GM23338 (cell line): ENCODE measurements at regions not wholly inside any gene's neighbourhood (a gene's known extent, or its start where the extent isn't known, plus 50 kb on each side); places are given as distances from the start of the nearest gene placed in this dataset.

Experiments used
- ATAC-seq: fragments of 200-7000 bp; cut with Tn5 transposase; 3 replicates; pipeline ENCODE4 v1.9.1; 2020
- DNase-seq: peaks from one replicate; pipeline ENCODE4 v3.0.0-alpha.2; 2015; ENCODE audit warnings: low spot score
- H2AFZ ChIP-seq: fragments of 200-600 bp; sonication (generic); 2 replicates; pipeline ENCODE4 v1.8.0; 2016; ENCODE audit warnings: antibody characterized with exemption, mild to moderate bottlenecking, moderate library complexity
- H3F3A ChIP-seq: fragments of 200-600 bp; sonication (generic); replicated peaks from 2 replicates; pipeline ENCODE4 v1.8.0; 2017; ENCODE audit warnings: antibody characterized with exemption, mixed run types, low read depth
- H3K27ac ChIP-seq: fragments of 200-600 bp; sonication (generic); 2 replicates; pipeline ENCODE4 v1.6.1; 2016; ENCODE audit warnings: low read depth
- H3K27me3 ChIP-seq: fragments of 200-600 bp; sonication (generic); 2 replicates; pipeline ENCODE4 v1.8.0; 2016; ENCODE audit warnings: mild to moderate bottlenecking, mixed run types, moderate library complexity; ENCODE audit not compliant: insufficient read depth
- H3K36me3 ChIP-seq: fragments of 200-600 bp; sonication (generic); 2 replicates; pipeline ENCODE4 v1.8.0; 2016; ENCODE audit warnings: mild to moderate bottlenecking; ENCODE audit not compliant: insufficient read depth
- H3K4me1 ChIP-seq: fragments of 200-600 bp; sonication (generic); 2 replicates; pipeline ENCODE4 v1.8.0; 2016; ENCODE audit warnings: mild to moderate bottlenecking, moderate library complexity; ENCODE audit not compliant: insufficient read depth
- H3K4me2 ChIP-seq: fragments of 200-600 bp; sonication (generic); 2 replicates; pipeline ENCODE4 v1.7.1; 2017; ENCODE audit warnings: mixed run types
- H3K4me3 ChIP-seq: fragments of 200-600 bp; sonication (generic); 2 replicates; pipeline ENCODE4 v1.6.1; 2016; ENCODE audit warnings: mixed run types
- H3K79me2 ChIP-seq: fragments of 200-600 bp; sonication (generic); replicated peaks from 2 replicates; pipeline ENCODE4 v1.8.0; 2017; ENCODE audit warnings: mild to moderate bottlenecking; ENCODE audit not compliant: insufficient read depth
- H3K9me2 ChIP-seq: fragments of 200-600 bp; sonication (generic); 2 replicates; pipeline ENCODE4 v1.8.0; 2017; ENCODE audit not compliant: insufficient read depth
- H4K20me1 ChIP-seq: fragments of 200-600 bp; sonication (generic); replicated peaks from 2 replicates; pipeline ENCODE4 v1.8.0; 2017; ENCODE audit warnings: mild to moderate bottlenecking; ENCODE audit not compliant: insufficient read depth
- H3K27ac Mint-ChIP-seq: 2 replicates; pipeline ENCODE4 v1.8.0; 2020; ENCODE audit warnings: inconsistent platforms, mild to moderate bottlenecking, moderate library complexity, mixed read lengths
- H3K27me3 Mint-ChIP-seq: 3 replicates; pipeline ENCODE4 v1.8.0; 2022; ENCODE audit warnings: low read depth, mild to moderate bottlenecking, moderate library complexity, mixed read lengths, inconsistent platforms; ENCODE audit not compliant: insufficient read depth, poor library complexity
- H3K36me3 Mint-ChIP-seq: 3 replicates; pipeline ENCODE4 v1.8.0; 2021; ENCODE audit warnings: low read depth, mild to moderate bottlenecking, inconsistent platforms, moderate library complexity, mixed read lengths
- H3K4me1 Mint-ChIP-seq: 3 replicates; pipeline ENCODE4 v1.8.0; 2020; ENCODE audit warnings: mild to moderate bottlenecking, inconsistent platforms, mixed read lengths
- H3K4me3 Mint-ChIP-seq: 3 replicates; pipeline ENCODE4 v1.8.0; 2021; ENCODE audit warnings: moderate library complexity, mild to moderate bottlenecking, inconsistent platforms, mixed read lengths
- H3K9me3 Mint-ChIP-seq: 3 replicates; pipeline ENCODE4 v1.8.0; 2020; ENCODE audit warnings: moderate library complexity, mild to moderate bottlenecking, inconsistent platforms, mixed read lengths
- CREB1 ChIP-seq: fragments of 250-450 bp; sonication (Bioruptor Pico); IDR thresholded peaks from 2 replicates; pipeline ENCODE4 v1.5.0; 2020; ENCODE audit warnings: low read depth, mild to moderate bottlenecking, moderate library complexity
- EZH2 ChIP-seq: fragments of 200-600 bp; sonication (generic); IDR thresholded peaks from one replicate; pipeline ENCODE4 v1.8.0; 2017; ENCODE audit warnings: antibody characterized with exemption, mild to moderate bottlenecking, low read depth; ENCODE audit not compliant: unreplicated experiment
- EZH2phosphoT487 ChIP-seq: fragments of 200-600 bp; sonication (generic); IDR thresholded peaks from one replicate; pipeline ENCODE4 v1.8.1; 2018; ENCODE audit warnings: antibody characterized with exemption; ENCODE audit not compliant: unreplicated experiment
- JUNB ChIP-seq: IDR thresholded peaks from one replicate; pipeline ENCODE4 v1.6.1; 2016; ENCODE audit warnings: antibody characterized with exemption; ENCODE audit not compliant: unreplicated experiment
- NANOG ChIP-seq: IDR thresholded peaks from 2 replicates; pipeline ENCODE4 v1.6.1; 2016; ENCODE audit warnings: antibody characterized with exemption, borderline replicate concordance
- POLR2AphosphoS5 ChIP-seq: IDR thresholded peaks from 2 replicates; pipeline ENCODE4 v1.6.1; 2016; ENCODE audit warnings: antibody characterized with exemption, low read depth
- STAT1 ChIP-seq: IDR thresholded peaks from one replicate; pipeline ENCODE4 v1.6.1; 2016; ENCODE audit warnings: antibody characterized with exemption; ENCODE audit not compliant: unreplicated experiment
- ZNF114 ChIP-seq: fragments of 250-450 bp; sonication (Bioruptor Pico); IDR thresholded peaks from 2 replicates; pipeline ENCODE4 v1.5.0; 2020; ENCODE audit warnings: mild to moderate bottlenecking, moderate library complexity
- ZNF331 ChIP-seq: fragments of 250-450 bp; sonication (Bioruptor Pico); IDR thresholded peaks from 2 replicates; pipeline ENCODE4 v1.5.0; 2020; ENCODE audit warnings: low read depth, mild to moderate bottlenecking, moderate library complexity
- TF ChIP-seq, protein P1 (sequence below): fragments of 250-450 bp; sonication (Bioruptor Pico); IDR thresholded peaks from 2 replicates; pipeline ENCODE4 v1.5.0; 2020; ENCODE audit warnings: mild to moderate bottlenecking, moderate library complexity
- TF ChIP-seq, protein P2 (sequence below): IDR thresholded peaks from one replicate; pipeline ENCODE4 v1.6.1; 2018; ENCODE audit warnings: antibody characterized with exemption; ENCODE audit not compliant: unreplicated experiment
- TF ChIP-seq, protein P3 (sequence below), 2 experiments: fragments of 200-600 bp in 1 of 2; sonication (generic) in 1 of 2; conservative IDR thresholded peaks; 2 replicates each; pipeline versions ENCODE4 v1.5.1 to v1.6.1; 2016 to 2017; ENCODE audit warnings: antibody characterized with exemption in 2 of 2, low read depth in 2 of 2, mild to moderate bottlenecking in 2 of 2, moderate library complexity in 1 of 2
- TF ChIP-seq, protein P4 (sequence below): IDR thresholded peaks from 2 replicates; pipeline ENCODE4 v1.6.1; 2016; ENCODE audit warnings: antibody characterized with exemption

DNA sequence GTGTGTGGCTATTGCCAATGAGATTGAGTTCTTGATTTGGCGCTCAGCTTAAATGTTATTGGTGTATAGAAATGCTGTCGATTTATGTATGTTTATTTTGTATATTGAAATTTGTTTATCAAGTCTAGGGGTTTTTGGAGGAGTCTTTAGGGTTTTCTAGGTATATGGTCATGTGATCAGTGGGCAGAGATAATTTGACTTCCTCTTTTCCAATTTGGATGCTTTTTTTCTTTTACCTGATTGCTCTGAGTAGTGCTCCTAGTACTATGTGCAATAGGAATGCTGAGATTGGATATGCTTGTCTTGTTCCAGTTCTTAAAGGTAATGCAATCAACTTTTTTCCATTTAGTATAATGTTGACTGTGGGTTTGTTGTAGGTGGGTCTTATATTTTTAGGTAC lies 99.8 kb upstream of the PMCH start:
- Histone ChIP-seq H3K36me3 (no peaks in the 10 kb centered on the region), H4K20me1 (no peaks in the 10 kb centered on the region), H3K4me3 (no peak overlapping the region), H3F3A (no peaks in the 10 kb centered on the region), H3K79me2 (no peaks in the 10 kb centered on the region), H3K4me1 (no peaks in the 10 kb centered on the region), H3K27me3 (no peaks in the 10 kb centered on the region), H2AFZ (no peak overlapping the region), H3K4me2 (no peak overlapping the region), H3K27ac (no peak overlapping the region), H3K9me2 (no peaks in the 10 kb centered on the region)
- no peaks in the 10 kb centered on the region for H3K4me1 Mint-ChIP-seq
- no peak for TF ChIP-seq EZH2phosphoT487
- TF ChIP-seq ZNF114 (CRISPR knock-in tag) = no peak
- TF ChIP-seq, protein P1, sequence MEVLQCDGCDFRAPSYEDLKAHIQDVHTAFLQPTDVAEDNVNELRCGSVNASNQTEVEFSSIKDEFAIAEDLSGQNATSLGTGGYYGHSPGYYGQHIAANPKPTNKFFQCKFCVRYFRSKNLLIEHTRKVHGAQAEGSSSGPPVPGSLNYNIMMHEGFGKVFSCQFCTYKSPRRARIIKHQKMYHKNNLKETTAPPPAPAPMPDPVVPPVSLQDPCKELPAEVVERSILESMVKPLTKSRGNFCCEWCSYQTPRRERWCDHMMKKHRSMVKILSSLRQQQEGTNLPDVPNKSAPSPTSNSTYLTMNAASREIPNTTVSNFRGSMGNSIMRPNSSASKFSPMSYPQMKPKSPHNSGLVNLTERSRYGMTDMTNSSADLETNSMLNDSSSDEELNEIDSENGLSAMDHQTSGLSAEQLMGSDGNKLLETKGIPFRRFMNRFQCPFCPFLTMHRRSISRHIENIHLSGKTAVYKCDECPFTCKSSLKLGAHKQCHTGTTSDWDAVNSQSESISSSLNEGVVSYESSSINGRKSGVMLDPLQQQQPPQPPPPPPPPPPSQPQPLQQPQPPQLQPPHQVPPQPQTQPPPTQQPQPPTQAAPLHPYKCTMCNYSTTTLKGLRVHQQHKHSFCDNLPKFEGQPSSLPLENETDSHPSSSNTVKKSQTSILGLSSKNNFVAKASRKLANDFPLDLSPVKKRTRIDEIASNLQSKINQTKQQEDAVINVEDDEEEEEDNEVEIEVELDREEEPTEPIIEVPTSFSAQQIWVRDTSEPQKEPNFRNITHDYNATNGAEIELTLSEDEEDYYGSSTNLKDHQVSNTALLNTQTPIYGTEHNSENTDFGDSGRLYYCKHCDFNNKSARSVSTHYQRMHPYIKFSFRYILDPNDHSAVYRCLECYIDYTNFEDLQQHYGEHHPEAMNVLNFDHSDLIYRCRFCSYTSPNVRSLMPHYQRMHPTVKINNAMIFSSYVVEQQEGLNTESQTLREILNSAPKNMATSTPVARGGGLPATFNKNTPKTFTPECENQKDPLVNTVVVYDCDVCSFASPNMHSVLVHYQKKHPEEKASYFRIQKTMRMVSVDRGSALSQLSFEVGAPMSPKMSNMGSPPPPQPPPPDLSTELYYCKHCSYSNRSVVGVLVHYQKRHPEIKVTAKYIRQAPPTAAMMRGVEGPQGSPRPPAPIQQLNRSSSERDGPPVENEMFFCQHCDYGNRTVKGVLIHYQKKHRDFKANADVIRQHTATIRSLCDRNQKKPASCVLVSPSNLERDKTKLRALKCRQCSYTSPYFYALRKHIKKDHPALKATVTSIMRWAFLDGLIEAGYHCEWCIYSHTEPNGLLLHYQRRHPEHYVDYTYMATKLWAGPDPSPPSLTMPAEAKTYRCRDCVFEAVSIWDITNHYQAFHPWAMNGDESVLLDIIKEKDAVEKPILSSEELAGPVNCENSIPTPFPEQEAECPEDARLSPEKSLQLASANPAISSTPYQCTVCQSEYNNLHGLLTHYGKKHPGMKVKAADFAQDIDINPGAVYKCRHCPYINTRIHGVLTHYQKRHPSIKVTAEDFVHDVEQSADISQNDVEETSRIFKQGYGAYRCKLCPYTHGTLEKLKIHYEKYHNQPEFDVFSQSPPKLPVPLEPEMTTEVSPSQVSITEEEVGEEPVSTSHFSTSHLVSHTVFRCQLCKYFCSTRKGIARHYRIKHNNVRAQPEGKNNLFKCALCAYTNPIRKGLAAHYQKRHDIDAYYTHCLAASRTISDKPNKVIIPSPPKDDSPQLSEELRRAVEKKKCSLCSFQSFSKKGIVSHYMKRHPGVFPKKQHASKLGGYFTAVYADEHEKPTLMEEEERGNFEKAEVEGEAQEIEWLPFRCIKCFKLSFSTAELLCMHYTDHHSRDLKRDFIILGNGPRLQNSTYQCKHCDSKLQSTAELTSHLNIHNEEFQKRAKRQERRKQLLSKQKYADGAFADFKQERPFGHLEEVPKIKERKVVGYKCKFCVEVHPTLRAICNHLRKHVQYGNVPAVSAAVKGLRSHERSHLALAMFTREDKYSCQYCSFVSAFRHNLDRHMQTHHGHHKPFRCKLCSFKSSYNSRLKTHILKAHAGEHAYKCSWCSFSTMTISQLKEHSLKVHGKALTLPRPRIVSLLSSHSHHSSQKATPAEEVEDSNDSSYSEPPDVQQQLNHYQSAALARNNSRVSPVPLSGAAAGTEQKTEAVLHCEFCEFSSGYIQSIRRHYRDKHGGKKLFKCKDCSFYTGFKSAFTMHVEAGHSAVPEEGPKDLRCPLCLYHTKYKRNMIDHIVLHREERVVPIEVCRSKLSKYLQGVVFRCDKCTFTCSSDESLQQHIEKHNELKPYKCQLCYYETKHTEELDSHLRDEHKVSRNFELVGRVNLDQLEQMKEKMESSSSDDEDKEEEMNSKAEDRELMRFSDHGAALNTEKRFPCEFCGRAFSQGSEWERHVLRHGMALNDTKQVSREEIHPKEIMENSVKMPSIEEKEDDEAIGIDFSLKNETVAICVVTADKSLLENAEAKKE = no peak
- no peak for TF ChIP-seq ZNF331
- TF ChIP-seq, protein P2, sequence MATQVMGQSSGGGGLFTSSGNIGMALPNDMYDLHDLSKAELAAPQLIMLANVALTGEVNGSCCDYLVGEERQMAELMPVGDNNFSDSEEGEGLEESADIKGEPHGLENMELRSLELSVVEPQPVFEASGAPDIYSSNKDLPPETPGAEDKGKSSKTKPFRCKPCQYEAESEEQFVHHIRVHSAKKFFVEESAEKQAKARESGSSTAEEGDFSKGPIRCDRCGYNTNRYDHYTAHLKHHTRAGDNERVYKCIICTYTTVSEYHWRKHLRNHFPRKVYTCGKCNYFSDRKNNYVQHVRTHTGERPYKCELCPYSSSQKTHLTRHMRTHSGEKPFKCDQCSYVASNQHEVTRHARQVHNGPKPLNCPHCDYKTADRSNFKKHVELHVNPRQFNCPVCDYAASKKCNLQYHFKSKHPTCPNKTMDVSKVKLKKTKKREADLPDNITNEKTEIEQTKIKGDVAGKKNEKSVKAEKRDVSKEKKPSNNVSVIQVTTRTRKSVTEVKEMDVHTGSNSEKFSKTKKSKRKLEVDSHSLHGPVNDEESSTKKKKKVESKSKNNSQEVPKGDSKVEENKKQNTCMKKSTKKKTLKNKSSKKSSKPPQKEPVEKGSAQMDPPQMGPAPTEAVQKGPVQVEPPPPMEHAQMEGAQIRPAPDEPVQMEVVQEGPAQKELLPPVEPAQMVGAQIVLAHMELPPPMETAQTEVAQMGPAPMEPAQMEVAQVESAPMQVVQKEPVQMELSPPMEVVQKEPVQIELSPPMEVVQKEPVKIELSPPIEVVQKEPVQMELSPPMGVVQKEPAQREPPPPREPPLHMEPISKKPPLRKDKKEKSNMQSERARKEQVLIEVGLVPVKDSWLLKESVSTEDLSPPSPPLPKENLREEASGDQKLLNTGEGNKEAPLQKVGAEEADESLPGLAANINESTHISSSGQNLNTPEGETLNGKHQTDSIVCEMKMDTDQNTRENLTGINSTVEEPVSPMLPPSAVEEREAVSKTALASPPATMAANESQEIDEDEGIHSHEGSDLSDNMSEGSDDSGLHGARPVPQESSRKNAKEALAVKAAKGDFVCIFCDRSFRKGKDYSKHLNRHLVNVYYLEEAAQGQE = no peak
- TF ChIP-seq, protein P3, sequence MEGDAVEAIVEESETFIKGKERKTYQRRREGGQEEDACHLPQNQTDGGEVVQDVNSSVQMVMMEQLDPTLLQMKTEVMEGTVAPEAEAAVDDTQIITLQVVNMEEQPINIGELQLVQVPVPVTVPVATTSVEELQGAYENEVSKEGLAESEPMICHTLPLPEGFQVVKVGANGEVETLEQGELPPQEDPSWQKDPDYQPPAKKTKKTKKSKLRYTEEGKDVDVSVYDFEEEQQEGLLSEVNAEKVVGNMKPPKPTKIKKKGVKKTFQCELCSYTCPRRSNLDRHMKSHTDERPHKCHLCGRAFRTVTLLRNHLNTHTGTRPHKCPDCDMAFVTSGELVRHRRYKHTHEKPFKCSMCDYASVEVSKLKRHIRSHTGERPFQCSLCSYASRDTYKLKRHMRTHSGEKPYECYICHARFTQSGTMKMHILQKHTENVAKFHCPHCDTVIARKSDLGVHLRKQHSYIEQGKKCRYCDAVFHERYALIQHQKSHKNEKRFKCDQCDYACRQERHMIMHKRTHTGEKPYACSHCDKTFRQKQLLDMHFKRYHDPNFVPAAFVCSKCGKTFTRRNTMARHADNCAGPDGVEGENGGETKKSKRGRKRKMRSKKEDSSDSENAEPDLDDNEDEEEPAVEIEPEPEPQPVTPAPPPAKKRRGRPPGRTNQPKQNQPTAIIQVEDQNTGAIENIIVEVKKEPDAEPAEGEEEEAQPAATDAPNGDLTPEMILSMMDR (conservative IDR thresholded peaks at IDR 0.05; ENCODE audit: low read depth in 2 of 2) = no peak
- no peak for TF ChIP-seq EZH2
- no peak for TF ChIP-seq CREB1 (CRISPR knock-in tag)
- TF ChIP-seq POLR2AphosphoS5 = no peak
- no peak for TF ChIP-seq NANOG
- TF ChIP-seq JUNB = no peak
- TF ChIP-seq, protein P4, sequence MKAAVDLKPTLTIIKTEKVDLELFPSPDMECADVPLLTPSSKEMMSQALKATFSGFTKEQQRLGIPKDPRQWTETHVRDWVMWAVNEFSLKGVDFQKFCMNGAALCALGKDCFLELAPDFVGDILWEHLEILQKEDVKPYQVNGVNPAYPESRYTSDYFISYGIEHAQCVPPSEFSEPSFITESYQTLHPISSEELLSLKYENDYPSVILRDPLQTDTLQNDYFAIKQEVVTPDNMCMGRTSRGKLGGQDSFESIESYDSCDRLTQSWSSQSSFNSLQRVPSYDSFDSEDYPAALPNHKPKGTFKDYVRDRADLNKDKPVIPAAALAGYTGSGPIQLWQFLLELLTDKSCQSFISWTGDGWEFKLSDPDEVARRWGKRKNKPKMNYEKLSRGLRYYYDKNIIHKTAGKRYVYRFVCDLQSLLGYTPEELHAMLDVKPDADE = no peak
- no peak for TF ChIP-seq STAT1
- ATAC-seq (no peak), DNase-seq (no peak)
- H3K27ac Mint-ChIP-seq = no peak overlapping the region
- H3K4me3 Mint-ChIP-seq = no peak overlapping the region
- no peaks in the 10 kb centered on the region; the same call in 2 of the 3 replicates for H3K9me3 Mint-ChIP-seq
- H3K36me3 Mint-ChIP-seq = no peaks in the 10 kb centered on the region
- H3K27me3 Mint-ChIP-seq = no peaks in the 10 kb centered on the region
